ENCODE measurements at regions not wholly inside any gene's neighbourhood (a gene's known extent, or its start where the extent isn't known, plus 50 kb on each side); places are given as distances from the start of the nearest gene placed in this dataset.
"Not testable (repeated sequence)": the region's sequence is repeated elsewhere in the genome, so short reads cannot be mapped to it uniquely, and the experiment has no call there.

GRCh38 chr21:39073063-39073462, 110.2 kb downstream of the PSMG1 start:
- H3K27ac ChIP-seq, result no peak overlapping the region
- TF ChIP-seq ZFX (IDR thresholded peaks at IDR 0.05; ENCODE audit: borderline replicate concordance), result no peak
- TF ChIP-seq CTCF (IDR thresholded peaks at IDR 0.05), result no peak

GRCh38 chr21:39072468-39072867, 110.8 kb downstream of the PSMG1 start:
- no peak overlapping the region for H3K27ac ChIP-seq
- TF ChIP-seq ZFX (IDR thresholded peaks at IDR 0.05; ENCODE audit: borderline replicate concordance) (no peak), CTCF (IDR thresholded peaks at IDR 0.05) (no peak)

- H3K27ac ChIP-seq, result no peak overlapping the region
- TF ChIP-seq CTCF (IDR thresholded peaks at IDR 0.05) (no peak), ZFX (IDR thresholded peaks at IDR 0.05; ENCODE audit: borderline replicate concordance) (no peak)
Measured at GRCh38 chr21:39071623-39072214, 111.5 kb downstream of the PSMG1 start.

- not testable (repeated sequence) for H3K27ac ChIP-seq
Measured at GRCh38 chr21:39069856-39070255, 113.4 kb downstream of the PSMG1 start.

GRCh38 chr21:39066829-39067780, 116.1 kb downstream of the PSMG1 start:
- H3K27ac ChIP-seq, result no peak overlapping the region
- no peak for TF ChIP-seq CTCF (IDR thresholded peaks at IDR 0.05)
- TF ChIP-seq ZFX (IDR thresholded peaks at IDR 0.05; ENCODE audit: borderline replicate concordance), result no peak

- H3K27ac ChIP-seq, result no peak overlapping the region
- TF ChIP-seq CTCF (IDR thresholded peaks at IDR 0.05), result no peak
- no peak for TF ChIP-seq ZFX (IDR thresholded peaks at IDR 0.05; ENCODE audit: borderline replicate concordance)
Measured at GRCh38 chr21:39065917-39066316, 117.3 kb downstream of the PSMG1 start.

- H3K27ac ChIP-seq, result no peak overlapping the region
- no peak for TF ChIP-seq CTCF (IDR thresholded peaks at IDR 0.05)
- no peak for TF ChIP-seq ZFX (IDR thresholded peaks at IDR 0.05; ENCODE audit: borderline replicate concordance)
Measured at GRCh38 chr21:39064325-39065012, 118.8 kb downstream of the PSMG1 start.

All from 22Rv1 (cell line).